WTC11 (cell line): ENCODE measurements at regions not wholly inside any gene's neighbourhood (a gene's known extent, or its start where the extent isn't known, plus 50 kb on each side); places are given as distances from the start of the nearest gene placed in this dataset.

ENCODE experiments used
- ATAC-seq: fragments of 200-7000 bp; cut with Tn5 transposase; 2 replicates; pipeline ENCODE4 v1.10.0; 2021; ENCODE audit warnings: mild to moderate bottlenecking, moderate library complexity
- CTCF ChIA-PET: fragments of 300-600 bp; sonication (Branson Sonifier 250); formaldehyde crosslinking; loops from one replicate; lab custom pipeline; 2021; ENCODE audit warnings: antibody characterized with exemption; lab: Charles Lee
- POLR2A ChIA-PET: fragments of 350-600 bp; sonication (Branson Sonifier 250); formaldehyde crosslinking; loops from one replicate; lab custom pipeline; 2021; ENCODE audit warnings: antibody characterized with exemption; lab: Charles Lee
- DNase-seq: peaks from one replicate; pipeline ENCODE4 v3.0.0; 2021; ENCODE audit warnings: low spot score
- H3K27ac Mint-ChIP-seq: 2 replicates; pipeline ENCODE4 v1.8.0; 2021; ENCODE audit warnings: mixed read lengths
- H3K27me3 Mint-ChIP-seq: 2 replicates; pipeline ENCODE4 v1.8.0; 2021; ENCODE audit warnings: low read depth, mild to moderate bottlenecking, moderate library complexity, mixed read lengths
- H3K36me3 Mint-ChIP-seq: 2 replicates; pipeline ENCODE4 v1.8.0; 2021; ENCODE audit warnings: mixed read lengths
- H3K4me1 Mint-ChIP-seq: 2 replicates; pipeline ENCODE4 v1.8.0; 2022; ENCODE audit warnings: mixed read lengths
- H3K4me3 Mint-ChIP-seq: 2 replicates; pipeline ENCODE4 v1.8.0; 2021; ENCODE audit warnings: mild to moderate bottlenecking, moderate library complexity, mixed read lengths
- H3K9me3 Mint-ChIP-seq: 2 replicates; pipeline ENCODE4 v1.8.0; 2021; ENCODE audit warnings: mixed read lengths
- ATF1 ChIP-seq: sonication (generic); formaldehyde crosslinking; IDR thresholded peaks from 2 replicates; pipeline ENCODE4 v1.8.1; 2023; ENCODE audit warnings: mild to moderate bottlenecking, moderate library complexity, missing genetic modification reagents
- FOXK1 ChIP-seq: sonication (generic); formaldehyde crosslinking; IDR thresholded peaks from 2 replicates; pipeline ENCODE4 v1.8.0; 2022; ENCODE audit warnings: mild to moderate bottlenecking, moderate library complexity, missing genetic modification reagents
- FOXP1 ChIP-seq: sonication (generic); formaldehyde crosslinking; IDR thresholded peaks from 2 replicates; pipeline ENCODE4 v1.8.0; 2022; ENCODE audit warnings: missing genetic modification reagents, mild to moderate bottlenecking, moderate library complexity, borderline replicate concordance
- GABPB1 ChIP-seq: sonication (generic); formaldehyde crosslinking; IDR thresholded peaks from 2 replicates; pipeline ENCODE4 v1.8.1; 2023; ENCODE audit warnings: mild to moderate bottlenecking, missing genetic modification reagents
- GTF2I ChIP-seq: fragments of 250-450 bp; sonication (Bioruptor Pico); conservative IDR thresholded peaks from 2 replicates; pipeline ENCODE4 v1.4.0; 2021; ENCODE audit warnings: mild to moderate bottlenecking
- HMGA2 ChIP-seq: fragments of 250-450 bp; sonication (Bioruptor Pico); IDR thresholded peaks from 2 replicates; pipeline ENCODE4 v1.4.0; 2021; ENCODE audit warnings: mild to moderate bottlenecking, moderate library complexity
- MYBL2 ChIP-seq: sonication (generic); formaldehyde crosslinking; IDR thresholded peaks from 2 replicates; pipeline ENCODE4 v1.8.1; 2023; ENCODE audit warnings: mild to moderate bottlenecking, moderate library complexity, missing genetic modification reagents
- NR3C1 ChIP-seq: sonication (generic); formaldehyde crosslinking; conservative IDR thresholded peaks from 2 replicates; pipeline ENCODE4 v1.8.1; 2023; ENCODE audit warnings: low read depth, mild to moderate bottlenecking, missing genetic modification reagents
- SOX15 ChIP-seq: fragments of 250-450 bp; sonication (Bioruptor Pico); IDR thresholded peaks from 2 replicates; pipeline ENCODE4 v1.9.0; 2021; ENCODE audit warnings: mild to moderate bottlenecking
- TCF7 ChIP-seq: sonication (generic); formaldehyde crosslinking; IDR thresholded peaks from 2 replicates; pipeline ENCODE4 v1.8.0; 2022; ENCODE audit warnings: mild to moderate bottlenecking, low read depth, missing genetic modification reagents, moderate library complexity
- ZBTB21 ChIP-seq: sonication (generic); formaldehyde crosslinking; IDR thresholded peaks from 2 replicates; pipeline ENCODE4 v1.8.1; 2023; ENCODE audit warnings: mild to moderate bottlenecking, missing genetic modification reagents, borderline replicate concordance
- TF ChIP-seq, protein P1 (sequence below): sonication (generic); formaldehyde crosslinking; IDR thresholded peaks from 2 replicates; pipeline ENCODE4 v1.8.0; 2022; ENCODE audit warnings: mild to moderate bottlenecking, missing genetic modification reagents
- TF ChIP-seq, protein P2 (sequence below): sonication (generic); formaldehyde crosslinking; IDR thresholded peaks from 2 replicates; pipeline ENCODE4 v1.8.1; 2022; ENCODE audit warnings: low read depth, mild to moderate bottlenecking, moderate library complexity, missing genetic modification reagents, borderline replicate concordance
- TF ChIP-seq, protein P3 (sequence below): sonication (generic); formaldehyde crosslinking; IDR thresholded peaks from 2 replicates; pipeline ENCODE4 v1.8.0; 2023; ENCODE audit warnings: missing genetic modification reagents
- TF ChIP-seq, protein P4 (sequence below): fragments of 250-450 bp; sonication (Bioruptor Pico); IDR thresholded peaks from 2 replicates; pipeline ENCODE4 v1.9.0; 2021; ENCODE audit warnings: mild to moderate bottlenecking, borderline replicate concordance
- TF ChIP-seq, protein P5 (sequence below): fragments of 250-450 bp; sonication (Bioruptor Pico); IDR thresholded peaks from 2 replicates; pipeline ENCODE4 v1.9.0; 2021; ENCODE audit warnings: moderate library complexity, mild to moderate bottlenecking, inconsistent platforms, borderline replicate concordance
- TF ChIP-seq, protein P6 (sequence below): fragments of 200-600 bp; IDR thresholded peaks from 2 replicates; pipeline ENCODE4 v1.8.0; 2022; ENCODE audit warnings: antibody characterized with exemption
- TF ChIP-seq, protein P7 (sequence below): sonication (generic); formaldehyde crosslinking; IDR thresholded peaks from 2 replicates; pipeline ENCODE4 v1.8.1; 2022; ENCODE audit warnings: mild to moderate bottlenecking, moderate library complexity, missing genetic modification reagents
- TF ChIP-seq, protein P8 (sequence below): sonication (generic); formaldehyde crosslinking; IDR thresholded peaks from 2 replicates; pipeline ENCODE4 v1.8.1; 2023; ENCODE audit warnings: mild to moderate bottlenecking, moderate library complexity, missing genetic modification reagents

DNA sequence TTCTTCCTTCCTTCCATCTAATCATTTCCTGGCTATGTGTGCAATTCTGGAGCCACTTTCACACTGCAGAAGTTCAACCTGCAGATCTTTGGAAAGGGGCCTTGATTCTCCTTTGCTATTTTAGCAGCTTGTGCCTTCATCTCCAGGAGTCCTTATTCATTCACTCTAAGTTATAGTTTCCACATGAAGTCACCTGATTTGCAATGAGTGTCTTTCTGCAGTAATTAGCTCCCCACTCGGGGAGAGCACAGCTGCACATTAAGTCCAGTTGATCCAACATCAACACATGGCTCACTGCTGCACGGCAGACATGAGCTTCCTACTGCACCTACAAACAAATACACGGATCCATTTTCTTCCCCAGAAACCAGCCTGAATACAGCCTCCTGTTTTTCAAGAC, 323.1 kb upstream of the TNP1 start:
- TF ChIP-seq GABPB1 (CRISPR knock-in tag) (no peak), MYBL2 (no peak)
- TF ChIP-seq, protein P1, sequence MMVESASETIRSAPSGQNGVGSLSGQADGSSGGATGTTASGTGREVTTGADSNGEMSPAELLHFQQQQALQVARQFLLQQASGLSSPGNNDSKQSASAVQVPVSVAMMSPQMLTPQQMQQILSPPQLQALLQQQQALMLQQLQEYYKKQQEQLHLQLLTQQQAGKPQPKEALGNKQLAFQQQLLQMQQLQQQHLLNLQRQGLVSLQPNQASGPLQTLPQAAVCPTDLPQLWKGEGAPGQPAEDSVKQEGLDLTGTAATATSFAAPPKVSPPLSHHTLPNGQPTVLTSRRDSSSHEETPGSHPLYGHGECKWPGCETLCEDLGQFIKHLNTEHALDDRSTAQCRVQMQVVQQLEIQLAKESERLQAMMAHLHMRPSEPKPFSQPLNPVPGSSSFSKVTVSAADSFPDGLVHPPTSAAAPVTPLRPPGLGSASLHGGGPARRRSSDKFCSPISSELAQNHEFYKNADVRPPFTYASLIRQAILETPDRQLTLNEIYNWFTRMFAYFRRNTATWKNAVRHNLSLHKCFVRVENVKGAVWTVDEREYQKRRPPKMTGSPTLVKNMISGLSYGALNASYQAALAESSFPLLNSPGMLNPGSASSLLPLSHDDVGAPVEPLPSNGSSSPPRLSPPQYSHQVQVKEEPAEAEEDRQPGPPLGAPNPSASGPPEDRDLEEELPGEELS (CRISPR knock-in tag), result no peak
- TF ChIP-seq, protein P2, sequence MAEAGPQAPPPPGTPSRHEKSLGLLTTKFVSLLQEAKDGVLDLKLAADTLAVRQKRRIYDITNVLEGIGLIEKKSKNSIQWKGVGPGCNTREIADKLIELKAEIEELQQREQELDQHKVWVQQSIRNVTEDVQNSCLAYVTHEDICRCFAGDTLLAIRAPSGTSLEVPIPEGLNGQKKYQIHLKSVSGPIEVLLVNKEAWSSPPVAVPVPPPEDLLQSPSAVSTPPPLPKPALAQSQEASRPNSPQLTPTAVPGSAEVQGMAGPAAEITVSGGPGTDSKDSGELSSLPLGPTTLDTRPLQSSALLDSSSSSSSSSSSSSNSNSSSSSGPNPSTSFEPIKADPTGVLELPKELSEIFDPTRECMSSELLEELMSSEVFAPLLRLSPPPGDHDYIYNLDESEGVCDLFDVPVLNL (CRISPR knock-in tag), result no peak
- TF ChIP-seq, protein P3, sequence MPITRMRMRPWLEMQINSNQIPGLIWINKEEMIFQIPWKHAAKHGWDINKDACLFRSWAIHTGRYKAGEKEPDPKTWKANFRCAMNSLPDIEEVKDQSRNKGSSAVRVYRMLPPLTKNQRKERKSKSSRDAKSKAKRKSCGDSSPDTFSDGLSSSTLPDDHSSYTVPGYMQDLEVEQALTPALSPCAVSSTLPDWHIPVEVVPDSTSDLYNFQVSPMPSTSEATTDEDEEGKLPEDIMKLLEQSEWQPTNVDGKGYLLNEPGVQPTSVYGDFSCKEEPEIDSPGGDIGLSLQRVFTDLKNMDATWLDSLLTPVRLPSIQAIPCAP (CRISPR knock-in tag), result no peak
- TF ChIP-seq, protein P4, sequence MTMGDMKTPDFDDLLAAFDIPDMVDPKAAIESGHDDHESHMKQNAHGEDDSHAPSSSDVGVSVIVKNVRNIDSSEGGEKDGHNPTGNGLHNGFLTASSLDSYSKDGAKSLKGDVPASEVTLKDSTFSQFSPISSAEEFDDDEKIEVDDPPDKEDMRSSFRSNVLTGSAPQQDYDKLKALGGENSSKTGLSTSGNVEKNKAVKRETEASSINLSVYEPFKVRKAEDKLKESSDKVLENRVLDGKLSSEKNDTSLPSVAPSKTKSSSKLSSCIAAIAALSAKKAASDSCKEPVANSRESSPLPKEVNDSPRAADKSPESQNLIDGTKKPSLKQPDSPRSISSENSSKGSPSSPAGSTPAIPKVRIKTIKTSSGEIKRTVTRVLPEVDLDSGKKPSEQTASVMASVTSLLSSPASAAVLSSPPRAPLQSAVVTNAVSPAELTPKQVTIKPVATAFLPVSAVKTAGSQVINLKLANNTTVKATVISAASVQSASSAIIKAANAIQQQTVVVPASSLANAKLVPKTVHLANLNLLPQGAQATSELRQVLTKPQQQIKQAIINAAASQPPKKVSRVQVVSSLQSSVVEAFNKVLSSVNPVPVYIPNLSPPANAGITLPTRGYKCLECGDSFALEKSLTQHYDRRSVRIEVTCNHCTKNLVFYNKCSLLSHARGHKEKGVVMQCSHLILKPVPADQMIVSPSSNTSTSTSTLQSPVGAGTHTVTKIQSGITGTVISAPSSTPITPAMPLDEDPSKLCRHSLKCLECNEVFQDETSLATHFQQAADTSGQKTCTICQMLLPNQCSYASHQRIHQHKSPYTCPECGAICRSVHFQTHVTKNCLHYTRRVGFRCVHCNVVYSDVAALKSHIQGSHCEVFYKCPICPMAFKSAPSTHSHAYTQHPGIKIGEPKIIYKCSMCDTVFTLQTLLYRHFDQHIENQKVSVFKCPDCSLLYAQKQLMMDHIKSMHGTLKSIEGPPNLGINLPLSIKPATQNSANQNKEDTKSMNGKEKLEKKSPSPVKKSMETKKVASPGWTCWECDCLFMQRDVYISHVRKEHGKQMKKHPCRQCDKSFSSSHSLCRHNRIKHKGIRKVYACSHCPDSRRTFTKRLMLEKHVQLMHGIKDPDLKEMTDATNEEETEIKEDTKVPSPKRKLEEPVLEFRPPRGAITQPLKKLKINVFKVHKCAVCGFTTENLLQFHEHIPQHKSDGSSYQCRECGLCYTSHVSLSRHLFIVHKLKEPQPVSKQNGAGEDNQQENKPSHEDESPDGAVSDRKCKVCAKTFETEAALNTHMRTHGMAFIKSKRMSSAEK (CRISPR knock-in tag), result no peak
- Mint-ChIP-seq H3K36me3 (peaks cover 3% of the 10 kb centered on the region; the same call in 1 of the 2 replicates), H3K4me1 (peaks cover 6% of the 10 kb centered on the region), H3K27ac (no peak overlapping the region), H3K4me3 (no peak overlapping the region), H3K27me3 (no peaks in the 10 kb centered on the region; the same call in 1 of the 2 replicates), H3K9me3 (peaks cover 12% of the 10 kb centered on the region)
- no peak for DNase-seq
- ChIA-PET POLR2A (no interaction called here), CTCF (no interaction called here)
- no peak for ATAC-seq

DNA sequence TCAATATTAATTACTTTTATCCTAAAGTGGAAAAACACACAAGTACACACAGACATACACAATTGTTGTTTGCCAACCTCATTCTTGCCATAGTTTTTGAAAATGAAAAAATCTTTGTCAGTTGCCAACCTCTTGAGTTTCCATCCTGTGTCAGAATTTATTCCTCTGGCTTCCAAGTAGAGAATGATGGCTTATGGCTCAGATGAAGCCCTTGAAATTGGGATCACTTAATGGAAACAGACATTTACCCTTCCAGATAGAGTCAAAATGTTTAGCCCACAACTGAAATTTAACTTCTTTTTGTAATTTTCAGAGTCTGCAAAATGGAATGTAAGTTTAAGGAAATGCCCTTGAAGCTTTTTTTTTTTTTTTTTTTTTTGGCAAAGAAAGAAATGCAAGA, 321.6 kb upstream of the TNP1 start:
- DNase-seq (no peak), ATAC-seq (no peak)
- Mint-ChIP-seq H3K36me3 (peaks cover 7% of the 10 kb centered on the region; the same call in 1 of the 2 replicates), H3K27ac (no peak overlapping the region), H3K4me3 (no peak overlapping the region), H3K4me1 (peaks cover 6% of the 10 kb centered on the region), H3K9me3 (peaks cover 25% of the 10 kb centered on the region), H3K27me3 (no peaks in the 10 kb centered on the region; the same call in 1 of the 2 replicates)
- ChIA-PET CTCF (no interaction called here), POLR2A (no interaction called here)
- TF ChIP-seq GABPB1 (CRISPR knock-in tag) (no peak), NR3C1 (CRISPR knock-in tag) (no peak), TCF7 (CRISPR knock-in tag) (no peak), FOXK1 (no peak), SOX15 (no peak), GTF2I (CRISPR knock-in tag) (no peak), ATF1 (no peak), MYBL2 (no peak), FOXP1 (CRISPR knock-in tag) (no peak), HMGA2 (CRISPR knock-in tag) (no peak), ZBTB21 (no peak)
- TF ChIP-seq, protein P5, sequence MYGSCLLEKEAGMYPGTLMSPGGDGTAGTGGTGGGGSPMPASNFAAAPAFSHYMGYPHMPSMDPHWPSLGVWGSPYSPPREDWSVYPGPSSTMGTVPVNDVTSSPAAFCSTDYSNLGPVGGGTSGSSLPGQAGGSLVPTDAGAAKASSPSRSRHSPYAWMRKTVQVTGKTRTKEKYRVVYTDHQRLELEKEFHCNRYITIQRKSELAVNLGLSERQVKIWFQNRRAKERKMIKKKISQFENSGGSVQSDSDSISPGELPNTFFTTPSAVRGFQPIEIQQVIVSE (CRISPR knock-in tag), result no peak
- TF ChIP-seq, protein P6, sequence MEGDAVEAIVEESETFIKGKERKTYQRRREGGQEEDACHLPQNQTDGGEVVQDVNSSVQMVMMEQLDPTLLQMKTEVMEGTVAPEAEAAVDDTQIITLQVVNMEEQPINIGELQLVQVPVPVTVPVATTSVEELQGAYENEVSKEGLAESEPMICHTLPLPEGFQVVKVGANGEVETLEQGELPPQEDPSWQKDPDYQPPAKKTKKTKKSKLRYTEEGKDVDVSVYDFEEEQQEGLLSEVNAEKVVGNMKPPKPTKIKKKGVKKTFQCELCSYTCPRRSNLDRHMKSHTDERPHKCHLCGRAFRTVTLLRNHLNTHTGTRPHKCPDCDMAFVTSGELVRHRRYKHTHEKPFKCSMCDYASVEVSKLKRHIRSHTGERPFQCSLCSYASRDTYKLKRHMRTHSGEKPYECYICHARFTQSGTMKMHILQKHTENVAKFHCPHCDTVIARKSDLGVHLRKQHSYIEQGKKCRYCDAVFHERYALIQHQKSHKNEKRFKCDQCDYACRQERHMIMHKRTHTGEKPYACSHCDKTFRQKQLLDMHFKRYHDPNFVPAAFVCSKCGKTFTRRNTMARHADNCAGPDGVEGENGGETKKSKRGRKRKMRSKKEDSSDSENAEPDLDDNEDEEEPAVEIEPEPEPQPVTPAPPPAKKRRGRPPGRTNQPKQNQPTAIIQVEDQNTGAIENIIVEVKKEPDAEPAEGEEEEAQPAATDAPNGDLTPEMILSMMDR, result no peak
- TF ChIP-seq, protein P7, sequence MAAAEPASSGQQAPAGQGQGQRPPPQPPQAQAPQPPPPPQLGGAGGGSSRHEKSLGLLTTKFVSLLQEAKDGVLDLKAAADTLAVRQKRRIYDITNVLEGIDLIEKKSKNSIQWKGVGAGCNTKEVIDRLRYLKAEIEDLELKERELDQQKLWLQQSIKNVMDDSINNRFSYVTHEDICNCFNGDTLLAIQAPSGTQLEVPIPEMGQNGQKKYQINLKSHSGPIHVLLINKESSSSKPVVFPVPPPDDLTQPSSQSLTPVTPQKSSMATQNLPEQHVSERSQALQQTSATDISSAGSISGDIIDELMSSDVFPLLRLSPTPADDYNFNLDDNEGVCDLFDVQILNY, result no peak
- TF ChIP-seq, protein P3 (CRISPR knock-in tag), result no peak
- TF ChIP-seq, protein P8, sequence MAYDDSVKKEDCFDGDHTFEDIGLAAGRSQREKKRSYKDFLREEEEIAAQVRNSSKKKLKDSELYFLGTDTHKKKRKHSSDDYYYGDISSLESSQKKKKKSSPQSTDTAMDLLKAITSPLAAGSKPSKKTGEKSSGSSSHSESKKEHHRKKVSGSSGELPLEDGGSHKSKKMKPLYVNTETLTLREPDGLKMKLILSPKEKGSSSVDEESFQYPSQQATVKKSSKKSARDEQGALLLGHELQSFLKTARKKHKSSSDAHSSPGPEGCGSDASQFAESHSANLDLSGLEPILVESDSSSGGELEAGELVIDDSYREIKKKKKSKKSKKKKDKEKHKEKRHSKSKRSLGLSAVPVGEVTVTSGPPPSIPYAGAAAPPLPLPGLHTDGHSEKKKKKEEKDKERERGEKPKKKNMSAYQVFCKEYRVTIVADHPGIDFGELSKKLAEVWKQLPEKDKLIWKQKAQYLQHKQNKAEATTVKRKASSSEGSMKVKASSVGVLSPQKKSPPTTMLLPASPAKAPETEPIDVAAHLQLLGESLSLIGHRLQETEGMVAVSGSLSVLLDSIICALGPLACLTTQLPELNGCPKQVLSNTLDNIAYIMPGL (CRISPR knock-in tag), result no peak
